Activated CD4-positive, alpha-beta T cell treated with anti-CD3 and anti-CD28 coated beads, Interleukin-2, Interleukin-4, amounts not matched to agents 100 ng/mL and 50 ng/mL, durations not matched to agents 16 hours and 8 hours (primary cell): ENCODE measurements at regions not wholly inside any gene's neighbourhood (a gene's known extent, or its start where the extent isn't known, plus 50 kb on each side); places are given as distances from the start of the nearest gene placed in this dataset.

Experiments used
- DNase-seq: peaks from one replicate; pipeline ENCODE4 v3.0.0-alpha.2; 2020; ENCODE audit warnings: low spot score

- DNase-seq: no peak
These were observed 51.4 kb upstream of the ITM2B start for GRCh38 chr13:48181482-48182145.

DNA sequence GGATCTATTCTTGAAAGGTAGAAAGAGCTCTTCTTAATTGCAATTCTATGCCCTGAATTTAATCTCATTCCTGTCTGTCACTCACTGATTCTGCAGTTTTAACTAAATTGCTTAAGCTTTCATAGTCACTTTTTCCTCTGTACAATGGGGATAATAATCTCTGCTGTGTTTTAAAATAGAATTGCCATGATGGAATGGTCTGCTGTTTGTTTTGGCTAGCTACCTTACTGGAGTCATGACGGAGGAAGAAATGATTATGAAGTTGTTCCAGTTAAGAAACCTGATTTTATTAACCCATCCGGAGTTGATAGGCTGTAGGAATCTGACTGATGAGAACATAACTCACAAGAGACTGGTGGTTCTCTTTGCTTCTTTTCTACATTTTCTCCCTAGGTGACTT, 54.9 kb upstream of the ITM2B start:
- no peak for DNase-seq

DNA sequence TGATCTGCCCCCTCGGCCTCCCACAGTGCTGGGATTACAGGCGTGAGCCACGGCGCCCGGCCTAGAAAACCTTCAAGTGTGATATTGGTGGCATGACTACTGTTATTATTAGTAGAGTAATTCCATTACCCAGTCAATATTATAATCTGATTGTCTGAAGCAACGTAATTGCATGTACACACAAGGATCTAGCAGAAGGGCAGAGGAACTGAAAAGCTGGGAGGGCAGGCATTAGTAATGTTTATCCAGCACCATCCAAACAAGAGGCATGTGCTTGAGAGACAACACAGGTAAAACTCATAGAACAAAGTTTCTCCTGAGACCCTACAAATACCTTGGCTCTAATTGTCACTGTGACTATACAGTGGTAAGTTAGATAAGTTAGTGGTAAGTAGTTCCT, 56.2 kb upstream of the ITM2B start:
- DNase-seq: no peak

- no peak for DNase-seq
These were observed 57.8 kb upstream of the ITM2B start for GRCh38 chr13:48175185-48175584.

DNA sequence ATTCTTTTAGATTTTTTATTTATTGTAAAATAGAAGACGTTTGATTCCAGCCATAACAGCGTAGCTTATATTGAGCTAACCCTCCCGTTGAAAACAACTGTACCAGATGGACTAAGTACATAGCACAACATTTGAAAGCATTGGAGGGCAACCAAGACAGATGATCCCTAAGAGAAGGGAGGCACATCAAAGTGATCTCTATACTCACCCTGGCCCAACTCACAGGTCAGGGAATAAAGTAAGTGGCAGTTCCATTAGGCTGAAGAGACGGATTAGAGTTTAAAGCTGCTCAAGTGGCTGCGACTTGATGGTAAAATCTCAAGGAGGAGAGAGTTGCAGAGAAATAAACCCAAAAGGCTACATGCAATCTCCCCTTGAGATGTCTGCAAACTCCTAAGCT, 65.1 kb upstream of the ITM2B start:
- DNase-seq: no peak

DNA sequence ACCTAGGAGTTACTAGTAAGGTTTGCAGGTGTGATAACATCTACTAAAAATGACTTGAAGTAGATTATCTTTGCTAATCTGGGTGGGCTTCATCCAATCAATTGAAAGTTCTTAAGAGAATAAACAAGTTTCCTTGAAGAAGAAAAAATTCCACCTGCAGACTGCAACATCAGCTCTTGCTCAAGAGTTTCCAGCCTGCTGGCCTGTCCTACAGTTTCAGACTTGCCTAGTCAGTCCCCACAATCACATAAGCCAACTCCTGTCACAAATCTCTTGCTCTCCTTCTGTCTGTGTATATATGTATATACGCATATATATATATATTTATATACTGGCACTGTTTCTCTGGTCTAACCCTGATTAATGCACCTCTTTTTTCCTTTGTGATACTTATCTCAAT, 67.3 kb upstream of the ITM2B start:
- no peak for DNase-seq

DNA sequence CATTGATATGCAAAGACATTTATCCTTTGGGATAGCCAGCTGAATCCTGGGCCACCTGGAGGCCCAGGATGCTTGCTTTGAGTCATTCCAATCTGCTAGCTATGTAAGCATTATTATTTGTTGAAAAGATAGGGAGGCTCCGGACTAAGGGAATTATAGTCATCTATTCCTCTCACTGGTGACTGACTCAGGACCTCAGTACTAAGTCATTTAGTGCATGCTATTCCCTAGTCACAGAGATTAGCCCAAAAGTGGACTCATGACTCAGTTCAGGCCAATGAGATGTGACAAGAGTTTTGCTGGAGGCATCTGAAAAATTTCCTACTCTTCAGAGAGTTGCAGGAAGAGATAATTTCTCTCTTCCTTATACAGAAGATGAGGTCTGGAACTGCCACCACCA, 67.9 kb upstream of the ITM2B start:
- no peak for DNase-seq

- DNase-seq: no peak
These were observed 68.2 kb upstream of the MED4 start for GRCh38 chr13:48163061-48163460.

DNA sequence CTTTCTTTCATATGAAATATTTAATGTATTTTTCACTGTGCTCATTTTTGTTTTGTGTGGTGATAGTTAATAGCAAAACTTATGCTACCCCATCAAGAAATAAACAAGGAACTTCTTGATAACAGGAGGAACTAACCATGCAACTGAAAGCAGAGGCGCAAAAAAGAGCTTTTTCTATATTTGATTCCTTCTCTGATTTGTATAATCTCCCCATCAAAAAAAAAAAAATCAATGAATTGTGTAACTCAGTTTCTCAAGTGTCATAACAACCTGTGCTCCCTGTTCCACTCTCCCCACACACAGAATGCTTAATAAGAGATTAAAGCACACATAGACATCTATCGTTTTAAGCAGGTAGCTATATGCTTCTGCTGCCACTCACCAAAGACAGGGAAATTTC, 67.3 kb upstream of the MED4 start:
- DNase-seq: no peak

GRCh38 chr13:48161530-48162179, 66.8 kb upstream of the MED4 start:
- no peak for DNase-seq

DNA sequence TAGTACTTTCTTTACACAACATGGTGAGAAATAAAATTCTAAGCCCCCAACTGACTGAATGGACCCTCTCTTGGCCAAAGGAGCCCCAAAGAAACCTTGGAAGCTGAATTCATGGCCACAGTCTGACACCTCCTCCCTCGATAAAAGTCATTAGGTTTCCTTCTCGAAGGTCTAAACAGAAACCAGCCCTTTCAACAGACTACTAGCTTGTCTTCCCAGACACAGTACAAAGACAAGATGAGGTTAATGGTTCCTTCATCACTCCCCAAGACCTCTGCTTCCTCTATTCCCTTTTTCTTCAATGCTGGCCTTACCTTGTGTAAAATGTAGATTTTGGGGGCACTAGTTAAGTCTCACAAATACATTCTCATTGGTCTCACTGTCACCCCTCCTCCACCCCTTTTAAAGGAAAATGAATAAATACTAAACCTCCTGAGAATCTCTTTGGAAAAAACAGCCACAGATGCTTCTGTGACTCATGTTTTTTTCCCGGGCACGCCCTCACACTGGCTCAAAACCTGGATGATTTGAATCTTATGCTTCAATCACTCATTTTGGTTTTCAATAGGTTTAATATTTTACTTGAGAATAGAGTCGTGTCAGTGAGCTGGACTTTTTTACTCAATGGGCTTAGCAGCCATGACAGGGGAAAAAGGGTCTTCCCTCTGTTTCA, 65.8 kb upstream of the MED4 start:
- no peak for DNase-seq

- no peak for DNase-seq
These were observed 64.9 kb upstream of the MED4 start for GRCh38 chr13:48159826-48160225.

GRCh38 chr13:48159401-48159800, 64.5 kb upstream of the MED4 start:
- no peak for DNase-seq

- no peak for DNase-seq
These were observed 64.0 kb upstream of the MED4 start for GRCh38 chr13:48158915-48159314.

DNA sequence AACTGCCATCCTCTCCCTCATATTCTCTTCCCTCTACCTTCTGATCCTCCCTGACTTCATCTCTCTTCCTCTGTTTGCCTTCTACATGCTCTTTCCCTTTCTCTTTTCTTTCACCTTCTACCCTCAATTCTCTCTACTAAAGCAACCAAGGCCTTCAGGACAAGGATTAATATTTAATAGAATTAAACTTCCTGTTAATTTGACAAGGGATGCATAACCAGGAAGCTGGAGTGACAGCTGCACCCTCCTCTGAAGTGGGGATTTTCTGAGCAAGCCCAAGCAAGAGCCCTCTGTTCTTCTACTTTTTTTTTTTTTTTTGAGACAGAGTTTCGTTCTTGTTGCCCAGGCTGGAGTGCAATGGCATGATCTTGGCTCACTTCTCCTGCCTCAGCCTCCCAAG, 63.4 kb upstream of the MED4 start:
- no peak for DNase-seq

DNA sequence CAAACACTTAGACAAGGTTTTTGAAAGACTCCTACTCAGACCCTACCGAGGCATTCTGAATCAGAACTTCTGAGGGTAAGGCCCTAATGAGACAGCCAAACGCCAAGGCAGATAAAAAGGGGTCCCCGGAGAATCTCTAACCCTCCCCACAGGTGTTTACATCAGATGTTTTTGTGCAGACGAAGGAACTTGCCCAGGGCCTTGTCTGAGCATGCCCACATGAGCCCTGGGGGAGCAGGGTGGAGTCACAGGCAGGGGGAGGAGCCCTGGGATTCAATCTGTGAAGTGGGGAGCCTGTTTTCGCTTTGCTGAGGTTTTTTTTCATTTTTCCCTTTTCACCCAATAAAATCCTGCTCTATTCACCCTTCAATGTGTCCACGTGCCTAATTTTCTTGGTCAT, 61.6 kb upstream of the MED4 start:
- peak; percentile 44 for DNase-seq

DNA sequence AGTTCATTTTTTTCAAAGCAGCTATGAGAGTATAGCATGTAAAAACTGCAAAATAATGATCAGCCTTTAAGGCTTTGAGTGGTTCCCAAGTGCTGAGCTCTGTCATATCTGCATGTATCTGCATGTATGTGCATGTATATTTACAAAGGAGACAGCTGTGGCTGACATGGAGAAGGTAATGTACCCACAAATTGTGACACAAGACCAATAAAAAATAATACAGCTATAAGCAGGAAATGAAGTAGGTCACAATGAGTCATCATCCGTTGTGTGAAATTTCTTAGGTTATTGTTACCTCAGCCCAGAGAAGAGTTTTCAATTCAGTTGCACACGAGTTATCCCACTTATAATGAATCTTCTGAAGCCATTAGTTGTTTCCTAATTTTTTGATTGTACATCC, 60.9 kb upstream of the MED4 start:
- DNase-seq: peak; percentile 71

DNA sequence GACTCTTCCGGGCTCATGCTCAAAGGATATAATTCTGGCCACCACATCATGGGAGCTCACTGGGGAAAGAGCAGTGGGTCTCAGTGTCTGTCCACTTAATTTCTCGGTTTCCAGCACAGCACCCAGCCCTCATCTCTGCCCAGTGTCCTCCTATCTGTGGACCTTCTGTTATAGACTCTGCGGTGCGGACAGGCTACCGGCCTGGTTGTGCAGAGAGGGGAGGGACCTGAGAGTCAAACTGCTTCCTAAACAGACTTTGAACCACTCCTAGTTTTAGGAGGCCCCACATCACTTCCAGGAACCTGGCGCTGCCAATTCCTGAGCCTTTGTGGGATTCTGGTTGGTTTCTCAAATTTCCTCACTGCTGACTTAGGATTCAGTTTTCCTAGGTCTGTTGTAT, 59.8 kb upstream of the MED4 start:
- no peak for DNase-seq

- DNase-seq: no peak
These were observed 58.3 kb upstream of the MED4 start for GRCh38 chr13:48153186-48153585.

DNA sequence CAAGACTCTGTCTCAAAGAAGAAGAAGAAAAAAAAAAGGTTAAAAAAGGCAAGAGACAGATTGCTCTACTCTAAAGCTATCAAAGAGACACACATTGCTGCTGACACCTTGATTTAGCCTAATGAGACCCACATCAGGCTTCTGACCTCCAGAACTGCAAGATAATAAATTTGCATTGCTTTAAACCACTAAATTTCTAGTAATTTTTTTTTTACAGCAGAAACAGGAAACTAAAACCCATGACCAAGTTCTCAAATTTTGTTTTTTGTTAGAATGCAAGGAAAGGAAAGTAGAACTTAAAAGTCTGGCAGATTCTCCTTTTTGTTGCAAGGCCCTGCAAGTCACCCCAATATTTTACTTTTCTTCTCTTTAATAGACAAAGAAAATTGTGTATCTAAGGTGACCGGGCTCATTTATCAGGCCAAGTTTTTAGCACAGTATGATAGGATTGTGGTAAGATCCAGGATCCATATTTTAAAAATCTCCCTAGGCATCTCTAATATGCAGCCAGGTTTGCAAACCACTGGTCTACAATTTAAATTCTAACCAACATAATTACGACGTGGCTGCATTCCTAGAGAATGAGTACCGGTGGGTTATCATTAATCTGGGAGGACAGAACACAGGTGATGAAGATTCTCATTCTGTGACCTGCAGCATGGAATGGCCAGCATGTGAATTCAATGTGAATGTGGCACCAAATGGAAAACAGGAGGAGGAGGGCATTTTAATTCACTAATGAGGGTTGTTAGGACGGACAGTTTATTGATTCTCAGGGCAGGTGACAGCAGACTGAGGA, 56.7 kb upstream of the MED4 start:
- DNase-seq: no peak

DNA sequence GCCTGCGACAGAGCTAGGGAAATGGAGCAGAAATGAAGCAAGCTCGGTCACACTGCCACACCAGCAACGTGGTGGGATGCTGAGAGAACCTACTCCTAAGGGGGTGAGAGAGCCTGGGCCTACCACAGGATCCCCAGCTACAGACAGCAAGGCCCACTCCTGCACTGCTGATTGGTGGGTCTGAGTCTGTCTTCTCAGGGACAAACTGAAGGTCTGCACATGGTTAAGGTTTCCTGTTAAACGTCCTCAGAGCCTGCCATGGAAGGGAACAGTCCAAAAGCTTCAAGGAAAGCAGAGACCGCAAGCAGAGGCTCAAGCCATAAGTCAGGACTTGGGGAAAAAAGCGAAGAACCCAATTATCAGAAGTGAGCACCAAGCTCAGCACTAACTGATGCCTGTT, 53.5 kb upstream of the MED4 start:
- DNase-seq: no peak

GRCh38 chr13:48146636-48147035, 51.7 kb upstream of the MED4 start:
- no peak for DNase-seq

GRCh38 chr13:48146122-48146521, 51.2 kb upstream of the MED4 start:
- no peak for DNase-seq
